Stomach (tissue), 8 donors: ENCODE measurements at regions not wholly inside any gene's neighbourhood (a gene's known extent, or its start where the extent isn't known, plus 50 kb on each side); places are given as distances from the start of the nearest gene placed in this dataset.

Source experiments
- DNase-seq, 2 donors: peaks; one replicate each; pipeline versions ENCODE4 v3.0.0 to v3.0.0-alpha.2; 2013 to 2019
- H3K27ac ChIP-seq, 5 donors: fragments of 200-600 bp in 4 of 5; sonication (generic) in 4 of 5; one replicate each; pipeline ENCODE4 v1.5.1; 2013 to 2019; ENCODE audit warnings: mild to moderate bottlenecking in 1 of 5, moderate library complexity in 1 of 5
- H3K27me3 ChIP-seq, 3 donors: fragments of 200-600 bp; sonication (generic); one replicate each; pipeline ENCODE4 v1.5.1; 2017 to 2019; ENCODE audit warnings: mixed run types in 1 of 3
- H3K36me3 ChIP-seq, 4 donors: fragments of 200-600 bp; sonication (generic); 1 replicate in 3 of 4; 2 replicates in 1 of 4; pipeline ENCODE4 v1.5.1; 2016 to 2019
- H3K4me1 ChIP-seq, 4 donors: fragments of 200-600 bp; sonication (generic); one replicate each; pipeline ENCODE4 v1.5.1; 2016 to 2019
- H3K4me3 ChIP-seq, 4 donors: fragments of 200-600 bp; sonication (generic) in 3 of 4; one replicate each; pipeline ENCODE4 v1.5.1; 2016 to 2019; ENCODE audit warnings: mild to moderate bottlenecking in 1 of 4
- H3K9me3 ChIP-seq, 4 donors: fragments of 200-600 bp; sonication (generic); one replicate each; pipeline ENCODE4 v1.5.1; 2016 to 2019
- CTCF ChIP-seq, 7 experiments: fragments of 450-650 bp in 4 of 7; fragments of 200-600 bp in 3 of 7; sonication (generic) in 3 of 7; IDR thresholded peaks; one replicate each; pipeline ENCODE4 v1.5.1; 2016 to 2019; ENCODE audit warnings: antibody characterized with exemption in 7 of 7, control low read depth in 2 of 7, mild to moderate bottlenecking in 1 of 7
- EP300 ChIP-seq: sonication (generic); formaldehyde crosslinking; IDR thresholded peaks from one replicate; pipeline ENCODE4 v1.6.1; 2017; ENCODE audit warnings: antibody characterized with exemption
- POLR2A ChIP-seq, 4 donors: fragments of 450-650 bp; IDR thresholded peaks; one replicate each; pipeline ENCODE4 v1.6.1; 2016; ENCODE audit warnings: antibody characterized with exemption in 4 of 4, control low read depth in 2 of 4, mild to moderate bottlenecking in 1 of 4, moderate library complexity in 1 of 4
- POLR2AphosphoS5 ChIP-seq, 3 donors: sonication (generic); formaldehyde crosslinking; IDR thresholded peaks; one replicate each; pipeline ENCODE4 v1.6.1; 2016; ENCODE audit warnings: antibody characterized with exemption in 3 of 3
- WGBS, 5 donors: extraction: QIAGEN DNeasy Blood & Tissue Kit in 3 of 5; methylation state at CpG; one replicate each; pipeline versions ENCODE4 v1.1.5 to v1.1.7; 2013 to 2018; 5-methylcytosine and 5-hydroxymethylcytosine counted together
- intact Hi-C: fragments of 100-400 bp; cut with DNase I; formaldehyde crosslinking; loops from one replicate; pipeline ENCODE4 v1.15.1; 2023; ENCODE audit warnings: low total_unique reads
- donor health status: healthy with polysubstance abuse.
- donor health status: Bipolar disorder and iron deficiency.
- donor health status: healthy.

GRCh38 chr2:59604123-59604522 lies 949.3 kb downstream of the BCL11A start:
- Histone ChIP-seq H3K9me3 (peaks cover 0 to 15% (median 7%) of the 10 kb centered on the region in 4 donors), H3K27me3 (no peaks in the 10 kb centered on the region), H3K4me3 (no peak overlapping the region), H3K4me1 (no peaks in the 10 kb centered on the region), H3K36me3 (no peaks in the 10 kb centered on the region), H3K27ac (no peak overlapping the region)
- no peak for TF ChIP-seq POLR2AphosphoS5 (IDR thresholded peaks at IDR 0.05)
- no peak for TF ChIP-seq EP300
- no peak for TF ChIP-seq POLR2A (IDR thresholded peaks at IDR 0.05)
- no peak for TF ChIP-seq CTCF (IDR thresholded peaks at IDR 0.05)
- DNase-seq: no peak
- WGBS, 5 donors: 20 to 57% (median 43%) methylated on average over 1 of the region's 1 CpG
- intact Hi-C loops: no loop called here

- Histone ChIP-seq H3K4me3 (no peak overlapping the region), H3K36me3 (no peaks in the 10 kb centered on the region), H3K27me3 (no peaks in the 10 kb centered on the region), H3K27ac (no peak overlapping the region), H3K4me1 (no peaks in the 10 kb centered on the region), H3K9me3 (no peaks in the 10 kb centered on the region)
- WGBS, 5 donors: 70 to 78% (median 73%) methylated on average over 5 of the region's 5 CpGs
- DNase-seq: peak in 1 of 2 donors; percentile 14
- TF ChIP-seq CTCF (IDR thresholded peaks at IDR 0.05): no peak
- TF ChIP-seq POLR2AphosphoS5 (IDR thresholded peaks at IDR 0.05): no peak
- TF ChIP-seq EP300: no peak
- TF ChIP-seq POLR2A (IDR thresholded peaks at IDR 0.05): no peak
- intact Hi-C loops: no loop called here
Measured at GRCh38 chr2:59594671-59595222, 958.7 kb downstream of the BCL11A start.

- no peak overlapping the region for H3K27ac ChIP-seq
- TF ChIP-seq EP300 (no peak), POLR2A (IDR thresholded peaks at IDR 0.05) (no peak), POLR2AphosphoS5 (IDR thresholded peaks at IDR 0.05) (no peak), CTCF (IDR thresholded peaks at IDR 0.05) (no peak)
- no peak for DNase-seq
- H3K9me3 ChIP-seq: no peaks in the 10 kb centered on the region
- intact Hi-C loops: no loop called here
- no peaks in the 10 kb centered on the region for H3K4me1 ChIP-seq
- no peaks in the 10 kb centered on the region for H3K36me3 ChIP-seq
- H3K27me3 ChIP-seq: no peaks in the 10 kb centered on the region
- H3K4me3 ChIP-seq: no peak overlapping the region
Measured at GRCh38 chr2:59590798-59591197, 962.7 kb downstream of the BCL11A start.

GRCh38 chr2:59589881-59590280 lies 963.6 kb downstream of the BCL11A start:
- no peak overlapping the region for H3K4me3 ChIP-seq
- DNase-seq: no peak
- H3K4me1 ChIP-seq: no peaks in the 10 kb centered on the region
- intact Hi-C loops: no loop called here
- WGBS, 5 donors: 28 to 70% (median 33%) methylated on average over 4 of the region's 4 CpGs
- no peaks in the 10 kb centered on the region for H3K36me3 ChIP-seq
- H3K27me3 ChIP-seq: no peaks in the 10 kb centered on the region
- TF ChIP-seq POLR2AphosphoS5 (IDR thresholded peaks at IDR 0.05): no peak
- TF ChIP-seq POLR2A (IDR thresholded peaks at IDR 0.05): no peak
- TF ChIP-seq EP300: no peak
- TF ChIP-seq CTCF (IDR thresholded peaks at IDR 0.05): no peak
- no peaks in the 10 kb centered on the region for H3K9me3 ChIP-seq
- H3K27ac ChIP-seq: no peak overlapping the region
